Astrocyte (in vitro differentiated cells and primary cell): ENCODE measurements at regions not wholly inside any gene's neighbourhood (a gene's known extent, or its start where the extent isn't known, plus 50 kb on each side); places are given as distances from the start of the nearest gene placed in this dataset.
A peak's percentile ranks its signal among the peaks of the same experiment; 100 is the strongest.

Experiments
- DNase-seq: peaks from one replicate; pipeline ENCODE4 v3.0.0-alpha.2; 2010; ENCODE audit warnings: low read depth
- FAIRE-seq: peaks from 2 replicates; lab custom pipeline; 2011; peaks lifted over from hg19 to GRCh38; lab: Jason Lieb, UNC
- H2AFZ ChIP-seq: 2 replicates; pipeline ENCODE4 v1.6.0; 2012; ENCODE audit warnings: low read depth, low read length, inconsistent platforms
- H3K27ac ChIP-seq: 2 replicates; pipeline ENCODE4 v1.5.1; 2011; ENCODE audit warnings: low read depth, low read length, inconsistent platforms
- H3K27me3 ChIP-seq: 2 replicates; pipeline ENCODE4 v1.6.0; 2011; ENCODE audit warnings: low read length, inconsistent platforms; ENCODE audit not compliant: insufficient read depth
- H3K36me3 ChIP-seq: 2 replicates; pipeline ENCODE4 v1.5.1; 2011; ENCODE audit warnings: low read length, inconsistent platforms; ENCODE audit not compliant: insufficient read depth
- H3K4me1 ChIP-seq: 2 replicates; pipeline ENCODE4 v1.5.1; 2011; ENCODE audit warnings: low read length, inconsistent platforms; ENCODE audit not compliant: insufficient read depth
- H3K4me2 ChIP-seq: 2 replicates; pipeline ENCODE4 v1.6.0; 2012; ENCODE audit warnings: low read length, inconsistent platforms
- H3K4me3 ChIP-seq: 2 replicates; pipeline ENCODE4 v1.5.1; 2011; ENCODE audit warnings: low read depth, mild to moderate bottlenecking, low read length, inconsistent platforms; ENCODE audit not compliant: insufficient read depth
- H3K79me2 ChIP-seq: 2 replicates; pipeline ENCODE4 v1.6.0; 2012; ENCODE audit warnings: mild to moderate bottlenecking, low read length, inconsistent platforms; ENCODE audit not compliant: insufficient read depth
- H3K9ac ChIP-seq: 2 replicates; pipeline ENCODE4 v1.6.0; 2012; ENCODE audit warnings: mild to moderate bottlenecking, low read length, inconsistent platforms
- H3K9me3 ChIP-seq: 2 replicates; pipeline ENCODE4 v1.5.1; 2012; ENCODE audit warnings: low read depth, mild to moderate bottlenecking, low read length, inconsistent platforms; ENCODE audit not compliant: insufficient read depth
- H4K20me1 ChIP-seq: 2 replicates; pipeline ENCODE4 v1.6.0; 2012; ENCODE audit warnings: low read length, inconsistent platforms; ENCODE audit not compliant: insufficient read depth
- H3K27ac Mint-ChIP-seq: one replicate; pipeline ENCODE4 v1.8.0; 2021; ENCODE audit warnings: mild to moderate bottlenecking, mixed read lengths; ENCODE audit not compliant: unreplicated experiment
- H3K27me3 Mint-ChIP-seq: one replicate; pipeline ENCODE4 v1.8.0; 2021; ENCODE audit warnings: low read depth, mixed read lengths; ENCODE audit not compliant: unreplicated experiment
- H3K36me3 Mint-ChIP-seq: one replicate; pipeline ENCODE4 v1.8.0; 2021; ENCODE audit warnings: low read depth, mixed read lengths; ENCODE audit not compliant: unreplicated experiment
- H3K4me1 Mint-ChIP-seq: one replicate; pipeline ENCODE4 v1.8.0; 2021; ENCODE audit warnings: low read depth, mixed read lengths; ENCODE audit not compliant: unreplicated experiment
- H3K4me3 Mint-ChIP-seq: one replicate; pipeline ENCODE4 v1.8.0; 2021; ENCODE audit warnings: mild to moderate bottlenecking, moderate library complexity, mixed read lengths; ENCODE audit not compliant: unreplicated experiment
- H3K9me3 Mint-ChIP-seq: one replicate; pipeline ENCODE4 v1.8.0; 2021; ENCODE audit warnings: mild to moderate bottlenecking, mixed read lengths; ENCODE audit not compliant: unreplicated experiment
- CTCF ChIP-seq: IDR thresholded peaks from 2 replicates; pipeline ENCODE4 v1.5.1; 2011; ENCODE audit warnings: low read depth, mild to moderate bottlenecking, inconsistent platforms, low read length, moderate library complexity; ENCODE audit not compliant: insufficient read depth
- EZH2 ChIP-seq: IDR thresholded peaks from 2 replicates; pipeline ENCODE4 v1.6.1; 2012; ENCODE audit warnings: mild to moderate bottlenecking, low read length, inconsistent platforms; ENCODE audit not compliant: insufficient read depth

GRCh38 chr2:234341306-234341985, 155.4 kb downstream of the ARL4C start:
- H3K4me1 ChIP-seq: no peaks in the 10 kb centered on the region
- TF ChIP-seq EZH2 (no peak), CTCF (no peak)
- no peaks in the 10 kb centered on the region for H3K9me3 ChIP-seq
- DNase-seq (peak; percentile 30), FAIRE-seq (no peak)
- no peaks in the 10 kb centered on the region for H3K27me3 ChIP-seq
- no peaks in the 10 kb centered on the region for H3K79me2 ChIP-seq
- H2AFZ ChIP-seq: no peak overlapping the region
- H3K27ac ChIP-seq: no peak overlapping the region
- H3K36me3 Mint-ChIP-seq: peaks cover 2% of the 10 kb centered on the region
- peaks cover 3% of the 10 kb centered on the region for H3K4me1 Mint-ChIP-seq
- H4K20me1 ChIP-seq: no peaks in the 10 kb centered on the region
- no peak overlapping the region for H3K9ac ChIP-seq
- peaks cover 6% of the 10 kb centered on the region for H3K27me3 Mint-ChIP-seq
- no peaks in the 10 kb centered on the region for H3K36me3 ChIP-seq
- no peak overlapping the region for H3K4me3 Mint-ChIP-seq
- no peak overlapping the region for H3K4me3 ChIP-seq
- H3K4me2 ChIP-seq: no peak overlapping the region
- H3K27ac Mint-ChIP-seq: no peak overlapping the region
- peaks cover 2% of the 10 kb centered on the region for H3K9me3 Mint-ChIP-seq

DNA sequence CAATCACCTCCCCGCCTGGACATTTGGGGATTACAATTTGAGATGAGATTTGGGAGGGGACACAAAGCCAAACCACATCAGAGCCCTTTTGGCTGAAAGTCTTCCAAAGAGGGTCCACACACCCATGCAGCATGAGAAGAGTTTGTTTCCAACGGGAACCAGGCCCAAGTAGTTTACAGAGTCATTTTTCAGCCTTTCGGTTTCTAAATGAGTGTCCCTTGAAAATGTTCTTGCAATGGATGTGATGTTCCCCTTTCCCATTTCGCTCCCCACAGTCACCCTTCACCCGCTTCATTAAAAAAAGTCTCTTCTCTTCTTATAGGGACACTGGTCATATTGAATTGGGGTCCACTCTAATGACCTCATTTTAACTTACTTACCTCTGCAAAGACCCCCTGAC, 157.4 kb downstream of the ARL4C start:
- Histone ChIP-seq H3K4me1 (peaks cover 8% of the 10 kb centered on the region), H4K20me1 (no peaks in the 10 kb centered on the region), H3K79me2 (no peaks in the 10 kb centered on the region), H3K9me3 (no peaks in the 10 kb centered on the region), H3K4me3 (no peak overlapping the region), H3K36me3 (no peaks in the 10 kb centered on the region), H3K4me2 (no peak overlapping the region), H2AFZ (no peak overlapping the region), H3K27me3 (no peaks in the 10 kb centered on the region), H3K27ac (no peak overlapping the region), H3K9ac (no peak overlapping the region)
- no peak overlapping the region for H3K4me3 Mint-ChIP-seq
- H3K4me1 Mint-ChIP-seq: peaks cover 6% of the 10 kb centered on the region
- TF ChIP-seq CTCF (no peak), EZH2 (no peak)
- peaks cover 5% of the 10 kb centered on the region for H3K27me3 Mint-ChIP-seq
- no peaks in the 10 kb centered on the region for H3K36me3 Mint-ChIP-seq
- H3K9me3 Mint-ChIP-seq: peaks cover 2% of the 10 kb centered on the region
- no peak for DNase-seq
- no peak overlapping the region for H3K27ac Mint-ChIP-seq
- FAIRE-seq: no peak

DNA sequence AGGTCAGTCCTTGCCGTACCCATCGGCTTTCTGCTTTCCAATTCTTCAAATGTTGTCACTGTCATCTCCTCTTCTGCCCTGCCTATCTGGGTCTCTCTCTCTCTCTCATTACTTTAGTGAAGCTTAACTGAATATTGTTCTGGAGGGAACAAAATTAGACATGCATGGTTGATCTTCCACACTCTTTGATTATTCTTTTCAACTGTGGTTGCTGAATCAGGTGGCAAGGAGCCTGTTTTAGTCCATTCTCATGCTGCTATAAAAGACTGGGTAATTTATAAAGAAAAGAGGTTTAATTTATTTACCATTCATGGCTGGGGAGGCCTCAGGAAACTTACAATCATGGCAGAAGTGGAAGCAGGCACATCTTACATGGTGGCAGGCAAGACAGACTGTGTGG, 157.9 kb downstream of the ARL4C start:
- peaks cover 7% of the 10 kb centered on the region for H3K4me1 Mint-ChIP-seq
- H3K9me3 ChIP-seq: no peaks in the 10 kb centered on the region
- peaks cover 2% of the 10 kb centered on the region for H3K9me3 Mint-ChIP-seq
- FAIRE-seq (no peak), DNase-seq (peak; percentile 46)
- H3K27ac ChIP-seq: no peak overlapping the region
- no peaks in the 10 kb centered on the region for H4K20me1 ChIP-seq
- no peak for TF ChIP-seq CTCF
- no peak for TF ChIP-seq EZH2
- no peak overlapping the region for H3K4me3 ChIP-seq
- H3K79me2 ChIP-seq: no peaks in the 10 kb centered on the region
- H3K4me3 Mint-ChIP-seq: no peak overlapping the region
- no peak overlapping the region for H3K4me2 ChIP-seq
- no peaks in the 10 kb centered on the region for H3K36me3 Mint-ChIP-seq
- peaks cover 8% of the 10 kb centered on the region for H3K4me1 ChIP-seq
- H2AFZ ChIP-seq: no peak overlapping the region
- H3K9ac ChIP-seq: no peak overlapping the region
- H3K27me3 ChIP-seq: no peaks in the 10 kb centered on the region
- peaks cover 1% of the 10 kb centered on the region for H3K27me3 Mint-ChIP-seq
- no peaks in the 10 kb centered on the region for H3K36me3 ChIP-seq
- H3K27ac Mint-ChIP-seq: no peak overlapping the region
